Liver (tissue), 8 donors: ENCODE measurements at regions not wholly inside any gene's neighbourhood (a gene's known extent, or its start where the extent isn't known, plus 50 kb on each side); places are given as distances from the start of the nearest gene placed in this dataset.

Source experiments
- DNase-seq: peaks from one replicate; pipeline ENCODE4 v3.0.0-alpha.2; 2017; ENCODE audit warnings: low spot score
- H3K27ac ChIP-seq, 2 donors: one replicate each; pipeline ENCODE4 v1.7.0; 2013; ENCODE audit warnings: inconsistent platforms in 2 of 2, low read length in 2 of 2, control low read depth in 1 of 2, low read depth in 1 of 2, mild to moderate bottlenecking in 1 of 2
- H3K27me3 ChIP-seq, 4 donors: one replicate each; pipeline versions ENCODE4 v1.6.1 to v1.7.0; 2013; ENCODE audit warnings: low read length in 3 of 4, inconsistent platforms in 1 of 4, mild to moderate bottlenecking in 1 of 4, moderate library complexity in 1 of 4; ENCODE audit not compliant: control insufficient read depth in 4 of 4, insufficient read depth in 4 of 4
- H3K36me3 ChIP-seq, 4 donors: one replicate each; pipeline versions ENCODE4 v1.6.1 to v1.7.0; 2013; ENCODE audit warnings: low read length in 3 of 4, mild to moderate bottlenecking in 3 of 4, low read depth in 1 of 4, moderate library complexity in 1 of 4; ENCODE audit not compliant: control insufficient read depth in 4 of 4, insufficient read depth in 3 of 4
- H3K4me1 ChIP-seq, 4 donors: one replicate each; pipeline versions ENCODE4 v1.6.1 to v1.7.0; 2013; ENCODE audit warnings: low read length in 3 of 4, mild to moderate bottlenecking in 3 of 4, moderate library complexity in 1 of 4; ENCODE audit not compliant: control insufficient read depth in 4 of 4, insufficient read depth in 4 of 4
- H3K4me3 ChIP-seq, 3 donors: one replicate each; pipeline versions ENCODE4 v1.6.1 to v1.7.0; 2013; ENCODE audit warnings: low read length in 3 of 3, control low read depth in 1 of 3, low read depth in 1 of 3, mild to moderate bottlenecking in 1 of 3
- H3K9ac ChIP-seq, 2 donors: one replicate each; pipeline ENCODE4 v1.7.0; 2013; ENCODE audit warnings: low read length in 2 of 2, mild to moderate bottlenecking in 2 of 2, moderate library complexity in 2 of 2, control low read depth in 1 of 2, low read depth in 1 of 2
- H3K9me3 ChIP-seq, 4 donors: one replicate each; pipeline versions ENCODE4 v1.6.1 to v1.7.0; 2013; ENCODE audit warnings: low read length in 3 of 4; ENCODE audit not compliant: control insufficient read depth in 4 of 4
- FOXA2 ChIP-seq: IDR thresholded peaks from 2 replicates; pipeline ENCODE4 v1.6.1; 2016; ENCODE audit warnings: antibody characterized with exemption
- GABPA ChIP-seq, 2 donors: IDR thresholded peaks in 1 of 2; conservative IDR thresholded peaks in 1 of 2; 2 replicates each; pipeline ENCODE4 v1.6.1; 2016; ENCODE audit warnings: antibody characterized with exemption in 2 of 2, mild to moderate bottlenecking in 1 of 2, moderate library complexity in 1 of 2
- JUND ChIP-seq, 2 donors: IDR thresholded peaks; 2 replicates each; pipeline ENCODE4 v1.6.1; 2016; ENCODE audit warnings: antibody characterized with exemption in 2 of 2
- NR2F2 ChIP-seq: IDR thresholded peaks from 2 replicates; pipeline ENCODE4 v1.6.1; 2016; ENCODE audit warnings: antibody characterized with exemption
- RAD21 ChIP-seq, 2 donors: IDR thresholded peaks; 2 replicates each; pipeline ENCODE4 v1.6.1; 2016; ENCODE audit warnings: antibody characterized with exemption in 2 of 2, mild to moderate bottlenecking in 2 of 2
- REST ChIP-seq: IDR thresholded peaks from 2 replicates; pipeline ENCODE4 v1.6.1; 2016; ENCODE audit warnings: antibody characterized with exemption, mild to moderate bottlenecking
- TAF1 ChIP-seq: conservative IDR thresholded peaks from 2 replicates; pipeline ENCODE4 v1.6.1; 2016; ENCODE audit warnings: antibody characterized with exemption, mild to moderate bottlenecking
- YY1 ChIP-seq: IDR thresholded peaks from 2 replicates; pipeline ENCODE4 v1.6.1; 2016; ENCODE audit warnings: antibody characterized with exemption, mild to moderate bottlenecking
- ZBTB33 ChIP-seq: IDR thresholded peaks from 2 replicates; pipeline ENCODE4 v1.6.1; 2016; ENCODE audit warnings: antibody characterized with exemption
- WGBS: extraction: QIAGEN DNeasy Blood & Tissue Kit; methylation state at CpG from one replicate; pipeline ENCODE4 v1.1.7; 2013; 5-methylcytosine and 5-hydroxymethylcytosine counted together
- TF ChIP-seq, protein P1 (sequence below): fragments of 150-350 bp; IDR thresholded peaks from 2 replicates; pipeline ENCODE4 v1.5.1; 2017; ENCODE audit warnings: improper control_type of control experiment, low read depth, low read length; ENCODE audit not compliant: missing input control
- TF ChIP-seq, protein P2 (sequence below): IDR thresholded peaks from 2 replicates; pipeline ENCODE4 v1.6.1; 2016; ENCODE audit warnings: antibody characterized with exemption
- donor health status: healthy.
- donor health status: healthy.
- donor health status: healthy.
- donor health status: healthy.
- donor health status: healthy.

- DNase-seq: no peak
- TF ChIP-seq, protein P1, sequence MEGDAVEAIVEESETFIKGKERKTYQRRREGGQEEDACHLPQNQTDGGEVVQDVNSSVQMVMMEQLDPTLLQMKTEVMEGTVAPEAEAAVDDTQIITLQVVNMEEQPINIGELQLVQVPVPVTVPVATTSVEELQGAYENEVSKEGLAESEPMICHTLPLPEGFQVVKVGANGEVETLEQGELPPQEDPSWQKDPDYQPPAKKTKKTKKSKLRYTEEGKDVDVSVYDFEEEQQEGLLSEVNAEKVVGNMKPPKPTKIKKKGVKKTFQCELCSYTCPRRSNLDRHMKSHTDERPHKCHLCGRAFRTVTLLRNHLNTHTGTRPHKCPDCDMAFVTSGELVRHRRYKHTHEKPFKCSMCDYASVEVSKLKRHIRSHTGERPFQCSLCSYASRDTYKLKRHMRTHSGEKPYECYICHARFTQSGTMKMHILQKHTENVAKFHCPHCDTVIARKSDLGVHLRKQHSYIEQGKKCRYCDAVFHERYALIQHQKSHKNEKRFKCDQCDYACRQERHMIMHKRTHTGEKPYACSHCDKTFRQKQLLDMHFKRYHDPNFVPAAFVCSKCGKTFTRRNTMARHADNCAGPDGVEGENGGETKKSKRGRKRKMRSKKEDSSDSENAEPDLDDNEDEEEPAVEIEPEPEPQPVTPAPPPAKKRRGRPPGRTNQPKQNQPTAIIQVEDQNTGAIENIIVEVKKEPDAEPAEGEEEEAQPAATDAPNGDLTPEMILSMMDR: peak; percentile 50
- peak; percentile 76 to 77 for TF ChIP-seq RAD21 (IDR thresholded peaks at IDR 0.05)
- no peak for TF ChIP-seq FOXA2
- no peak for TF ChIP-seq GABPA (IDR thresholded peaks at IDR 0.05 in 1 of 2, conservative IDR thresholded peaks at IDR 0.05 in 1 of 2)
- no peak for TF ChIP-seq REST
- no peaks in the 10 kb centered on the region for H3K36me3 ChIP-seq
Observed at GRCh38 chr14:26917086-26917485, 319.3 kb upstream of the NOVA1 start.

GRCh38 chr14:26925876-26926584, 328.2 kb upstream of the NOVA1 start:
- H3K36me3 ChIP-seq: no peaks in the 10 kb centered on the region
- no peak for DNase-seq
- no peak overlapping the region for H3K27ac ChIP-seq
- no peaks in the 10 kb centered on the region for H3K9me3 ChIP-seq
- no peak overlapping the region for H3K4me3 ChIP-seq
- no peak overlapping the region for H3K9ac ChIP-seq
- peaks cover 0 to 2% (median 0%) of the 10 kb centered on the region in 4 donors for H3K27me3 ChIP-seq
- WGBS: 71% methylated on average over 8 of the region's 8 CpGs
- no peak for TF ChIP-seq JUND (IDR thresholded peaks at IDR 0.05)
- TF ChIP-seq ZBTB33: no peak
- no peak for TF ChIP-seq GABPA (IDR thresholded peaks at IDR 0.05 in 1 of 2, conservative IDR thresholded peaks at IDR 0.05 in 1 of 2)
- no peaks in the 10 kb centered on the region for H3K4me1 ChIP-seq

More at GRCh38 chr14:26917086-26917485, 319.3 kb upstream of the NOVA1 start:
- Histone ChIP-seq H3K4me3 (no peak overlapping the region), H3K4me1 (no peaks in the 10 kb centered on the region), H3K27ac (no peak overlapping the region), H3K9ac (no peak overlapping the region), H3K9me3 (no peaks in the 10 kb centered on the region), H3K27me3 (peaks cover 0 to 2% (median 0%) of the 10 kb centered on the region in 4 donors)
- WGBS: 8% methylated on average over 1 of the region's 1 CpG

- H3K27ac ChIP-seq: no peak overlapping the region
- H3K4me3 ChIP-seq: no peak overlapping the region
- H3K9me3 ChIP-seq: no peaks in the 10 kb centered on the region
- peaks cover 0 to 2% (median 0%) of the 10 kb centered on the region in 4 donors for H3K27me3 ChIP-seq
- H3K9ac ChIP-seq: no peak overlapping the region
- no peaks in the 10 kb centered on the region for H3K4me1 ChIP-seq
- no peak for DNase-seq
- 31% methylated on average over 3 of the region's 3 CpGs for WGBS
- H3K36me3 ChIP-seq: no peaks in the 10 kb centered on the region
- TF ChIP-seq TAF1: no peak
- TF ChIP-seq YY1: no peak
- TF ChIP-seq, protein P2, sequence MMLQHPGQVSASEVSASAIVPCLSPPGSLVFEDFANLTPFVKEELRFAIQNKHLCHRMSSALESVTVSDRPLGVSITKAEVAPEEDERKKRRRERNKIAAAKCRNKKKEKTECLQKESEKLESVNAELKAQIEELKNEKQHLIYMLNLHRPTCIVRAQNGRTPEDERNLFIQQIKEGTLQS: no peak
- TF ChIP-seq, protein P1: no peak
- TF ChIP-seq NR2F2: no peak
- no peak for TF ChIP-seq JUND (IDR thresholded peaks at IDR 0.05)
- no peak for TF ChIP-seq GABPA (IDR thresholded peaks at IDR 0.05 in 1 of 2, conservative IDR thresholded peaks at IDR 0.05 in 1 of 2)
- TF ChIP-seq REST: no peak
- TF ChIP-seq RAD21 (IDR thresholded peaks at IDR 0.05): no peak
- TF ChIP-seq FOXA2: no peak
Observed at GRCh38 chr14:26926585-26926984, 328.8 kb upstream of the NOVA1 start.
